ENCODE measurements at regions not wholly inside any gene's neighbourhood (a gene's known extent, or its start where the extent isn't known, plus 50 kb on each side); places are given as distances from the start of the nearest gene placed in this dataset.

GRCh38 chr9:106724566-106724965 is 138.4 kb upstream of the ZNF462 start:
- peaks cover 11% of the 10 kb centered on the region for H3K4me1 ChIP-seq (ENCODE audit: control insufficient read depth, insufficient read depth, low read length)
- no peaks in the 10 kb centered on the region for H3K9me3 ChIP-seq (ENCODE audit: control insufficient read depth, insufficient read depth, low read length)
- H3K4me3 ChIP-seq (ENCODE audit: low read depth, low read length), result no peak overlapping the region
- H3K27ac ChIP-seq (ENCODE audit: low read depth, low read length), result no peak overlapping the region
- H3K9ac ChIP-seq (ENCODE audit: low read depth, low read length), result no peak overlapping the region
- no peaks in the 10 kb centered on the region for H3K27me3 ChIP-seq (ENCODE audit: control insufficient read depth, insufficient read depth, low read length)
- H3K36me3 ChIP-seq (ENCODE audit: control insufficient read depth, insufficient read depth, low read length), result no peaks in the 10 kb centered on the region

- Histone ChIP-seq H3K27me3 (ENCODE audit: control insufficient read depth, insufficient read depth, low read length) (no peaks in the 10 kb centered on the region), H3K9me3 (ENCODE audit: control insufficient read depth, insufficient read depth, low read length) (no peaks in the 10 kb centered on the region), H3K27ac (ENCODE audit: low read depth, low read length) (no peak overlapping the region), H3K36me3 (ENCODE audit: control insufficient read depth, insufficient read depth, low read length) (no peaks in the 10 kb centered on the region), H3K9ac (ENCODE audit: low read depth, low read length) (no peak overlapping the region), H3K4me1 (ENCODE audit: control insufficient read depth, insufficient read depth, low read length) (peaks cover 11% of the 10 kb centered on the region), H3K4me3 (ENCODE audit: low read depth, low read length) (no peak overlapping the region)
These were observed 136.7 kb upstream of the ZNF462 start for GRCh38 chr9:106726070-106726815.

- Histone ChIP-seq H3K27me3 (ENCODE audit: control insufficient read depth, insufficient read depth, low read length) (no peaks in the 10 kb centered on the region), H3K36me3 (ENCODE audit: control insufficient read depth, insufficient read depth, low read length) (no peaks in the 10 kb centered on the region), H3K4me1 (ENCODE audit: control insufficient read depth, insufficient read depth, low read length) (no peaks in the 10 kb centered on the region), H3K9ac (ENCODE audit: low read depth, low read length) (no peak overlapping the region), H3K4me3 (ENCODE audit: low read depth, low read length) (no peak overlapping the region), H3K27ac (ENCODE audit: low read depth, low read length) (no peak overlapping the region), H3K9me3 (ENCODE audit: control insufficient read depth, insufficient read depth, low read length) (no peaks in the 10 kb centered on the region)
These were observed 135.0 kb upstream of the ZNF462 start for GRCh38 chr9:106727969-106728368.

- Histone ChIP-seq H3K4me3 (ENCODE audit: low read depth, low read length) (no peak overlapping the region), H3K9me3 (ENCODE audit: control insufficient read depth, insufficient read depth, low read length) (no peaks in the 10 kb centered on the region)
These were observed 134.1 kb upstream of the ZNF462 start for GRCh38 chr9:106728860-106729259.

GRCh38 chr9:106731910-106732309 is 131.1 kb upstream of the ZNF462 start:
- Histone ChIP-seq H3K4me3 (ENCODE audit: low read depth, low read length) (no peak overlapping the region), H3K27me3 (ENCODE audit: control insufficient read depth, insufficient read depth, low read length) (no peaks in the 10 kb centered on the region), H3K9ac (ENCODE audit: low read depth, low read length) (no peak overlapping the region), H3K36me3 (ENCODE audit: control insufficient read depth, insufficient read depth, low read length) (no peaks in the 10 kb centered on the region), H3K27ac (ENCODE audit: low read depth, low read length) (no peak overlapping the region), H3K4me1 (ENCODE audit: control insufficient read depth, insufficient read depth, low read length) (no peaks in the 10 kb centered on the region), H3K9me3 (ENCODE audit: control insufficient read depth, insufficient read depth, low read length) (no peaks in the 10 kb centered on the region)

More at GRCh38 chr9:106728860-106729259, 134.1 kb upstream of the ZNF462 start:
- Histone ChIP-seq H3K27ac (ENCODE audit: low read depth, low read length) (no peak overlapping the region), H3K27me3 (ENCODE audit: control insufficient read depth, insufficient read depth, low read length) (no peaks in the 10 kb centered on the region), H3K4me1 (ENCODE audit: control insufficient read depth, insufficient read depth, low read length) (no peaks in the 10 kb centered on the region), H3K9ac (ENCODE audit: low read depth, low read length) (no peak overlapping the region), H3K36me3 (ENCODE audit: control insufficient read depth, insufficient read depth, low read length) (no peaks in the 10 kb centered on the region)

GRCh38 chr9:106733828-106734380 is 129.1 kb upstream of the ZNF462 start:
- Histone ChIP-seq H3K27me3 (ENCODE audit: control insufficient read depth, insufficient read depth, low read length) (no peaks in the 10 kb centered on the region), H3K9me3 (ENCODE audit: control insufficient read depth, insufficient read depth, low read length) (no peaks in the 10 kb centered on the region), H3K9ac (ENCODE audit: low read depth, low read length) (no peak overlapping the region), H3K4me3 (ENCODE audit: low read depth, low read length) (no peak overlapping the region), H3K27ac (ENCODE audit: low read depth, low read length) (no peak overlapping the region), H3K36me3 (ENCODE audit: control insufficient read depth, insufficient read depth, low read length) (no peaks in the 10 kb centered on the region), H3K4me1 (ENCODE audit: control insufficient read depth, insufficient read depth, low read length) (no peaks in the 10 kb centered on the region)

GRCh38 chr9:106737516-106737915 is 125.5 kb upstream of the ZNF462 start:
- Histone ChIP-seq H3K27me3 (ENCODE audit: control insufficient read depth, insufficient read depth, low read length) (no peaks in the 10 kb centered on the region), H3K36me3 (ENCODE audit: control insufficient read depth, insufficient read depth, low read length) (no peaks in the 10 kb centered on the region), H3K27ac (ENCODE audit: low read depth, low read length) (no peak overlapping the region), H3K4me3 (ENCODE audit: low read depth, low read length) (no peak overlapping the region), H3K9ac (ENCODE audit: low read depth, low read length) (no peak overlapping the region), H3K9me3 (ENCODE audit: control insufficient read depth, insufficient read depth, low read length) (no peaks in the 10 kb centered on the region), H3K4me1 (ENCODE audit: control insufficient read depth, insufficient read depth, low read length) (no peaks in the 10 kb centered on the region)

GRCh38 chr9:106738109-106738508 is 124.9 kb upstream of the ZNF462 start:
- H3K27me3 ChIP-seq (ENCODE audit: control insufficient read depth, insufficient read depth, low read length), result no peaks in the 10 kb centered on the region
- H3K36me3 ChIP-seq (ENCODE audit: control insufficient read depth, insufficient read depth, low read length), result no peaks in the 10 kb centered on the region
- H3K9me3 ChIP-seq (ENCODE audit: control insufficient read depth, insufficient read depth, low read length), result no peaks in the 10 kb centered on the region
- H3K4me3 ChIP-seq (ENCODE audit: low read depth, low read length), result no peak overlapping the region
- H3K4me1 ChIP-seq (ENCODE audit: control insufficient read depth, insufficient read depth, low read length), result no peaks in the 10 kb centered on the region
- H3K27ac ChIP-seq (ENCODE audit: low read depth, low read length), result no peak overlapping the region
- no peak overlapping the region for H3K9ac ChIP-seq (ENCODE audit: low read depth, low read length)

- Histone ChIP-seq H3K9me3 (ENCODE audit: control insufficient read depth, insufficient read depth, low read length) (no peaks in the 10 kb centered on the region), H3K27ac (ENCODE audit: low read depth, low read length) (no peak overlapping the region), H3K9ac (ENCODE audit: low read depth, low read length) (no peak overlapping the region), H3K27me3 (ENCODE audit: control insufficient read depth, insufficient read depth, low read length) (no peaks in the 10 kb centered on the region), H3K4me1 (ENCODE audit: control insufficient read depth, insufficient read depth, low read length) (no peaks in the 10 kb centered on the region), H3K4me3 (ENCODE audit: low read depth, low read length) (no peak overlapping the region), H3K36me3 (ENCODE audit: control insufficient read depth, insufficient read depth, low read length) (no peaks in the 10 kb centered on the region)
These were observed 117.5 kb upstream of the ZNF462 start for GRCh38 chr9:106745457-106745856.

- Histone ChIP-seq H3K9me3 (ENCODE audit: control insufficient read depth, insufficient read depth, low read length) (no peaks in the 10 kb centered on the region), H3K4me3 (ENCODE audit: low read depth, low read length) (no peak overlapping the region), H3K9ac (ENCODE audit: low read depth, low read length) (no peak overlapping the region), H3K27ac (ENCODE audit: low read depth, low read length) (no peak overlapping the region), H3K4me1 (ENCODE audit: control insufficient read depth, insufficient read depth, low read length) (no peaks in the 10 kb centered on the region), H3K27me3 (ENCODE audit: control insufficient read depth, insufficient read depth, low read length) (no peaks in the 10 kb centered on the region), H3K36me3 (ENCODE audit: control insufficient read depth, insufficient read depth, low read length) (no peaks in the 10 kb centered on the region)
These were observed 117.1 kb upstream of the ZNF462 start for GRCh38 chr9:106745876-106746275.

GRCh38 chr9:106751681-106752080 is 111.3 kb upstream of the ZNF462 start:
- Histone ChIP-seq H3K9me3 (ENCODE audit: control insufficient read depth, insufficient read depth, low read length) (no peaks in the 10 kb centered on the region), H3K27ac (ENCODE audit: low read depth, low read length) (no peak overlapping the region), H3K27me3 (ENCODE audit: control insufficient read depth, insufficient read depth, low read length) (no peaks in the 10 kb centered on the region), H3K4me1 (ENCODE audit: control insufficient read depth, insufficient read depth, low read length) (peaks cover 5% of the 10 kb centered on the region), H3K4me3 (ENCODE audit: low read depth, low read length) (no peak overlapping the region), H3K9ac (ENCODE audit: low read depth, low read length) (no peak overlapping the region), H3K36me3 (ENCODE audit: control insufficient read depth, insufficient read depth, low read length) (no peaks in the 10 kb centered on the region)
